ENCODE measurements at regions not wholly inside any gene's neighbourhood (a gene's known extent, or its start where the extent isn't known, plus 50 kb on each side); places are given as distances from the start of the nearest gene placed in this dataset.

- TF ChIP-seq CTCF (IDR thresholded peaks at IDR 0.05), result no peak
- no peak for TF ChIP-seq POLR2A (IDR thresholded peaks at IDR 0.05)
These were observed 672.4 kb downstream of the CDH11 start for GRCh38 chr16:64449506-64449905.

All from vagina (tissue), 2 donors.